ENCODE measurements at regions not wholly inside any gene's neighbourhood (a gene's known extent, or its start where the extent isn't known, plus 50 kb on each side); places are given as distances from the start of the nearest gene placed in this dataset.
"Not testable (repeated sequence)": the region's sequence is repeated elsewhere in the genome, so short reads cannot be mapped to it uniquely, and the experiment has no call there.

DNA sequence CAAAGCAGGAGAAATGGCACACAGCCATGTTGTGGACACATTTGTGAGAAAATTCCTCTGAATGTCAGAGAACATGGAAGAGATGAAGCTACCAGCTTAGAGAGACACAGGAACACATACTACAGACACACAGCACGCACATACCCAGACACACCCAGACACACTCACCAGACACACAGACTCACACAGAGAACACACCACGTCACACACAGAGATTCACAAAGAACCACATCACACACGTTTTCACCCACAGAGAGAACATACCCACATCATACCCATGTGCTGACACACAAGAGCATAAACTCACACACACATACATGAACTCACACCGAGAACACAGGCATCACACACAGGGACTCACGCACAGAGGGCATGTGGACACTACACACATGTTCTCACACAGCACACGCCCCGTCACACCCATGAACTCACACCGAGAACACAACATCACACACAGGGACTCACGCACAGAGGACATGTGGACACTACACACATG is 124.9 kb downstream of the METRNL start:
- no peak for DNase-seq

DNA sequence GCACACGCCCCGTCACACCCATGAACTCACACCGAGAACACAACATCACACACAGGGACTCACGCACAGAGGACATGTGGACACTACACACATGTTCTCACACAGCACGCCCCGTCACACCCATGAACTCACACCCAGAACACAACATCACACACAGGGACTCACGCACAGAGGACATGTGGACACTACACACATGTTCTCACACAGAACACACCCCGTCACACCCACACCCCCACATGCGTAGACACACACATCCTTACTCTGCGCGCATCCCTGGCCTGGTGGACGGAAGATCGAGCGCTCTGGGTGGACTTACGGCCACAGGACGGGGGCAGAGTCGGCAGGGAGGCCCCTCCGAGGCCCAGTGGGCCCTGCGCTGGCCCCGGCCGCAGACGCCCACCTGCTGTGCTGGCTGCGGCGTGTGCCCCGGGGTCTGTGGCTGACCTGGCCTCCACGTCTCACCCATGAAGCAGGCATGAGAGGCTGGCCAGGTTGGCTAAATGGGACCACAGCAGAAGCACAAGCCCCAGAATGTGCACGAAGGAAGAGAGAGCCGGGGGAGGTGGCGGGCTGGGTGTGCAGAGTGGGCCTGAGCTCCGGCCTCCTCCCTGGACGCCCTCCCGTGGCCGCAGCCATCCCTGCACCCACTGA is 125.5 kb downstream of the METRNL start:
- DNase-seq = not testable (repeated sequence)

DNA sequence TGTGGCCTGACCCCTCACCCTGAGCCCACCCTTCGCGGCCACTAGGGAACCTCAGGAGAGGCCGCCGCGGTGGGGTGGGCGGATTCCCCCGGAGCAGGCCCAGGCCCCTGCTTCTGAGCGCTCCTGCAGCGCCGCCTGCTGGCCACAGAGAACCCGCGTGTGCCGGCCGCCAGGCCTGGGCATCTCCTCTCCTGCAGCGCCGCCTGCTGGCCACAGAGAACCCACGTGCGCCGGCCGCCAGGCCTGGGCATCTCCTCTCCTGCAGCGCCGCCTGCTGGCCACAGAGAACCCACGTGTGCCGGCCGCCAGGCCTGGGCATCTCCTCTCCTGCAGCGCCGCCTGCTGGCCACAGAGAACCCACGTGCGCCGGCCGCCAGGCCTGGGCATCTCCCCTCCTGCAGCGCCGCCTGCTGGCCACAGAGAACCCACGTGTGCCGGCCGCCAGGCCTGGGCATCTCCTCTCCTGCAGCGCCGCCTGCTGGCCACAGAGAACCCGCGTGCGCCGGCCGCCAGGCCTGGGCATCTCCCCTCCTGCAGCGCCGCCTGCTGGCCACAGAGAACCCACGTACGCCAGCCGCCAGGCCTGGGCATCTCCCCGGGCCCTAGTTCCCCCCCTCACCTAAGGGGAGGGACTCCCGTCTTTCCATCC is 126.1 kb downstream of the METRNL start:
- DNase-seq = peak; percentile 56

DNA sequence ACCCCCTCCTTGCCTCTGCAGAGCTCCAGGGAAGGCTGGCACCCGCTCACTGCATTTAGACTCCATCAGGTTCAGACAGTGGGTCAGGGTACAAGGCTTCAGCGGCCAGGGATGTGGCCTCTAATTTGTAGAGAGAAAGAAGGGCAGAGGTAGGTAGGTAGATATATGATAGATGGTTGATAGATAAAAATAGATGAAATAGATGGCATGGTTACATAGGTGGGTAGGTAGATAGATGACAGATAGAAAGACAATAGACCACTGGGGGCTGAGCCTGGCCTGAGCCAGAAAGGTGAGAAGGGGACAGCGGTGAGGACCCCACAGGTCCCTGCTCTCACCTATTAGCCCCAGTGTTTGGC is 126.6 kb downstream of the METRNL start:
- DNase-seq = not testable (repeated sequence)

DNA sequence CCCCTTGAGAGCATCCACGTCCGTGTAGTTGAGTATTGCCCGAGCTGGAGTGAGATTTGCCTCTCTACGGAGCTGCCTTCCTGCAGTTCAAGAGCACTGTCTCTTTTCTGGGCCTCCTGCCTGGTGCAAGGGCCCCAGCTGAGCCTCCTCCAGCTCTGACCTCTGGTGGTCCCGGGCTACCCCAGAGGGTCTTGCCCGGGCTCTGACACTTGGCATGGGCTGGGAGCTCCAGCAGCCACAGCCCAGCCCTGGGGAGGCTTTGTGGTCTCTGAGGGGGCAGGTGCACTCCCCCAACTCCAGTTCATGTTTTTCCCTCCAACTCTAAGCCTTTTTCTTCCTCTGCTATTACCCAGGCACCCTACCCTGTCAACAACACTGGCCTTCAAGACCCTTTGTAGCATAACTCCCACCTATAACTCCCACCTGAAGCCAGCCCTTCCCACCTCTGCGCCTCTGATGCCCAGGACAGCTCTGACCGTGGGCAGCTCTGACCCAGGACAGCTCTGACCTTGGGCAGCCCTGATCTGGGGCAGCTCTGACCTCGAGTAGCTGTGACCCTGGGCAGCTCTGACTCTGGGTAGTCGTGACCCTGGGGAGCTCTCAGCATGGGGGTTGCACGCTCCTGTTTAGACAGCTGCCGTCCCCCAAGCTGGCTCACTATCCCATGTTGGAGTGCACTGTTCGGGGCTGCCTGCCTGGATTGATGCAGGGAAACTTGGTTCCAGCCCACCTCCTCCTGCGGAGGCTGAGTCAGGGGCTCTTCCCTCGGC is 127.6 kb downstream of the METRNL start:
- not testable (repeated sequence) for DNase-seq

DNA sequence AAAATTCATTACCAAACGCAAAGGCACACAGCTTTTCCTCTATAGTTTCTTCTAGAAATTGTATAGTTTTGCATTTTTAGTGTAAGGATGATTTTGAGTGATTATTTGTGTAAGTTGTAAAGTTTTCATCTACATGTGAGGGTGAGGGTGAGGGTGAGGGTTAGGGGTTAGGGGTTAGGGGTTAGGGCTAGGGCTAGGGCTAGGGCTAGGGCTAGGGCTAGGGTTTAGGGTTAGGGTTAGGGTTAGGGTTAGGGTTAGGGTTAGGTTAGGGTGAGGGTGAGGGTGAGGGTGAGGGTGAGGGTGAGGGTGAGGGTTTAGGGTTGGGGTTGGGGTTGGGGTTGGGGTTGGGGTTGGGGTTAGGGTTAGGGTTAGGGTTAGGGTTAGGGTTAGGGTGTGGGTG is 167.6 kb downstream of the METRNL start:
- not testable (repeated sequence) for DNase-seq
